ENCODE measurements at regions not wholly inside any gene's neighbourhood (a gene's known extent, or its start where the extent isn't known, plus 50 kb on each side); places are given as distances from the start of the nearest gene placed in this dataset.

- no peak for DNase-seq
Measured at GRCh38 chr3:124413989-124414598, 316.2 kb upstream of the UMPS start.

- no peak for DNase-seq
Measured at GRCh38 chr3:124415446-124415960, 314.7 kb upstream of the UMPS start.

GRCh38 chr3:124419303-124419702 is 310.9 kb upstream of the UMPS start:
- DNase-seq = no peak

- DNase-seq = no peak
Measured at GRCh38 chr3:124420392-124420791, 309.9 kb upstream of the UMPS start.

GRCh38 chr3:124422805-124423204 is 307.4 kb upstream of the UMPS start:
- no peak for DNase-seq

- no peak for DNase-seq
Measured at GRCh38 chr3:124424396-124424795, 305.9 kb upstream of the UMPS start.

GRCh38 chr3:124425972-124426371 is 304.3 kb upstream of the UMPS start:
- no peak for DNase-seq

GRCh38 chr3:124428372-124429128 is 301.7 kb upstream of the UMPS start:
- no peak for DNase-seq

- DNase-seq = no peak
Measured at GRCh38 chr3:124429129-124429815, 301.0 kb upstream of the UMPS start.

- DNase-seq = no peak
Measured at GRCh38 chr3:124431331-124431994, 298.8 kb upstream of the UMPS start.

GRCh38 chr3:124434176-124434575 is 296.1 kb upstream of the UMPS start:
- DNase-seq = no peak

- no peak for DNase-seq
Measured at GRCh38 chr3:124435467-124435866, 294.8 kb upstream of the UMPS start.

- no peak for DNase-seq
Measured at GRCh38 chr3:124438813-124439212, 291.4 kb upstream of the UMPS start.

- no peak for DNase-seq
Measured at GRCh38 chr3:124439603-124440002, 290.6 kb upstream of the UMPS start.

- no peak for DNase-seq
Measured at GRCh38 chr3:124441766-124442165, 288.5 kb upstream of the UMPS start.

- no peak for DNase-seq
Measured at GRCh38 chr3:124442463-124442862, 287.8 kb upstream of the UMPS start.

GRCh38 chr3:124443446-124443845 is 286.8 kb upstream of the UMPS start:
- no peak for DNase-seq

GRCh38 chr3:124444075-124444474 is 286.2 kb upstream of the UMPS start:
- DNase-seq = no peak

- no peak for DNase-seq
Measured at GRCh38 chr3:124444896-124445295, 285.4 kb upstream of the UMPS start.

- no peak for DNase-seq
Measured at GRCh38 chr3:124447845-124448244, 282.4 kb upstream of the UMPS start.

GRCh38 chr3:124448954-124449353 is 281.3 kb upstream of the UMPS start:
- no peak for DNase-seq

- no peak for DNase-seq
Measured at GRCh38 chr3:124450366-124450765, 279.9 kb upstream of the UMPS start.

GRCh38 chr3:124451630-124452317 is 278.5 kb upstream of the UMPS start:
- DNase-seq = no peak
